ENCODE measurements at regions not wholly inside any gene's neighbourhood (a gene's known extent, or its start where the extent isn't known, plus 50 kb on each side); places are given as distances from the start of the nearest gene placed in this dataset.

DNA sequence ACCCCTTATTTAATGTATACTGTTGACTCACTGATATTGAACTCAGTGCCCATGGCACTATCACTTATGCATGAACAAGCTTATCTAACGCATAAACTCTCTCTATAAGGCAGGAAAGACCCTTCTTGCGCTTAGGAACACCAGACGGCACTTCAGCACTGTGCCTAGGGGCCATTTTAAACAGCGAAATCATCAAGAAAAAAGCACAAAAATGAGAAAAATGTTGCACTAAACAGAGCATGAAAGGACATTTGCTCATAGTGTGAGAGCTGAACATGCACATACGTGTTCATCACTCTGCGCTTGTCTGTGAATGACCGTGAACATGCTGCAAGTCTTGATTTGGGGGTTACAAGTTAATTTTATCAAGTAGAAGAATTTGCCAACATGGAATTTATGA is 109.6 kb downstream of the WDR11 start:
- Mint-ChIP-seq H3K27ac (no peak overlapping the region), H3K9me3 (ENCODE audit: low read depth) (no peaks in the 10 kb centered on the region), H3K4me3 (no peak overlapping the region), H3K36me3 (no peaks in the 10 kb centered on the region), H3K27me3 (peaks cover 9% of the 10 kb centered on the region), H3K4me1 (ENCODE audit: low read depth) (no peaks in the 10 kb centered on the region)

DNA sequence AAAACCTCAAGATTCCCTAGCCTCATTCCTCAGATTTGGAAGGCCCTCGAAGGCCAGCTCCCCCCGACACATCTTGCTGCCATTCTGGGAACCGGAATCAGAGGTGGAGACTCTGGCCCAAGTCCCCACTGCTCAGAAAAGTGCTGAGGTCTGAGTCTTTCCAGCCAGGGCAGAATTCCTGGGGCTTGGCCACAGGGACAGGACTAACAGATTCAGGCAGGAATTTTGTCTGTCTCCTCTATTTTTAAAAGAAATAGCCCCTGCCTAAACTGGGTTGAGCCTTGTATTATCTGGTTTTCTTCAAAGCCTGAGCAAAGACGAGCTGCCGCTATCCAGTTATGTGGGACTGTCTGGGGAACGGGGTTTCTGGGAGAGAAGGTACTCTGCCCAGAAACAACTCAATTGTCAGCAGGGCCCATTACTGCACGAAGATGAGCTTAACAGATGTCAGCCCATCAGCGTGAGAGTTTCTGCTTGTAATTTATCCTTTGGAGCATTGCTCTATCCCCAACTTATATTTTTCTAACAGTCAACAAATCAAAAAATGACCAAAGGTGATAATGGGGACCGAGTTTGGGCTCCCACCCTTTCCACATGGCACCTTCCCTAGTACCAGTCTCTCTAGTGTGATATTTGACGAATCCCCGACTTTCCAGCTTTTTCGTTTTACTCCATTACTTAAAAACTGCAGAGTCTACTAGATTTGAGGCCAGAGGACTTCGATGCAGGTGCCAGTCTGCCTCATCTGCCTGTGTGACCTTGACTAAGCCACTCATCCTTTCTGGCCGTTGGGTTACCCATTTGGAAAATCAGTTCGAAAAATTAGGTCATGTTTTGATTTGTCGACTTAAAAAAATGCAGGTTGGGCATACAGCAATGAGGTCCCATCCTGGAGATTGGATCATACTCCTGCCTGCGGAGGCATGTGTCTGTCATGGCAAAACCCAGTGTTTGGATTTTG is 110.9 kb downstream of the WDR11 start:
- Mint-ChIP-seq H3K4me1 (ENCODE audit: low read depth) (no peaks in the 10 kb centered on the region), H3K36me3 (no peaks in the 10 kb centered on the region), H3K27ac (no peak overlapping the region), H3K4me3 (no peak overlapping the region), H3K9me3 (ENCODE audit: low read depth) (no peaks in the 10 kb centered on the region), H3K27me3 (peaks cover 7% of the 10 kb centered on the region)

DNA sequence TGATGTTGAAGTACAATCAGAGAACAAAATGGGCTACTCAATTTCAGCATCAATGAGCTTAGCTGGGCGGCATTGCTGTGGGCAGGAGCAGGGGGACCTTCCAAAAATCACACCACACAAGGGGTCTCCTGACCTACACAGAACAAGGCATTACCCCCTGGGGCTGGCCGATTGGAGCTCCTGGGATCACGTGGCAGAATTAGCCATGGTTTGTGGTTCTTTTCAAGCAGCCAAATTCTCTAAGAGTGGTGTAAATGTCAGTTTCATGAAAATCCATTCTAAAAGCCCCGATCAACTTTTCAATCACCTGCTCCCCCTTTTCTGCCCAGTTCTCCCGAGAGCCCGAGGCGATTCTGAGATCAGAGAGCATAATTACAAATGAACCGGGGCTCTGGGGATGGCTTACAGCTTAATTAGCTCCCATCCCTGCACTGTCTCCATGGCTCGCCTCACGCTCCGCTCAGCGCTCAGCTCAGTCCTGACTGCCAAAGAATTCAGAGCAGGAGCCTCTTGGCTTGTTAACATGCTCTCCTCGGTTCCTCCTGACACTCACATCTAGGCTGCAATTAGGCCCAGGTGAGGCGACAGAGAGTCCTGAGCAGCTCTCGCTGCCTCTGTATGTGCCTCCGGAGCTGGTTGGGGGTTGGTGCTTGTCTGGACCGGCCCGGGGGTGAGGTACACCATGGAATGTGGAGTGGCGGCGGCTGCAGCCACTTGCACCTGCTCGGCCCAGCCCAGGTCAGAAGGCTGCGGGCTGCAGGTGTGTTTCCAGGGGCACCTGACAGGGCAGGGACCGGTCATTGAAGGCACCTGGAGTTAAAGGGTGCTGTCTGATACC is 111.8 kb downstream of the WDR11 start:
- Mint-ChIP-seq H3K27ac (no peak overlapping the region), H3K36me3 (no peaks in the 10 kb centered on the region), H3K27me3 (peaks cover 8% of the 10 kb centered on the region), H3K4me1 (ENCODE audit: low read depth) (no peaks in the 10 kb centered on the region), H3K4me3 (no peak overlapping the region), H3K9me3 (ENCODE audit: low read depth) (no peaks in the 10 kb centered on the region)

DNA sequence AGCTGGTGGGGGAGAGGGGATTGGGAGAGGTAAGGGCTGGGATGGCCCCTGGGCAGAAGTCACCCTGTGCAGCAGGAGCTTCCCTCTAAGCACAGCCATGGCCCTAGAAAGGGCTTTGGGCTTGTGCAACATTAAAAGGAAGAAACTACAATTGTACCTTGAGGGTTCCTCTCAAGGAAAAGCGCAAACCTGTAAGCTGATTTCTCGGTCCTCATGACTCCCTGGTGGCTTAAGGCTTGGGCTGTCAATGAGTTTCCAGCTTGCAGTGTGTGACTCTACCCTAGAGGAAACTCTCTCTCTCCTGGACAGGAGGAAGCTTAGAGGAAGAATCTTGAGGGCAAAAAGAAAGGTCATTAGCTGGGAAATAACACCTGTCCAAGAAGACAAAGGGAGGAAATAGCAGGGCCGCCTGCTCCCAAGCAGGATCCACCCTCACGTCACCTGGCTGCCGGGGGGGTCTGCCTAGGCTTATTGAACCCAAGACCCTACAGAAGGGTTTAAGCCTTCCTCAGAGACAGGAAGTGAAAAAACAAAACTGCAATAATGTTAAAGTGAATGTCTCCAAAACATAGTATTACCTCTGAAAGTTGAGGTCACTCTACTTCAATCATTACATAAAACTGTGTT is 112.5 kb downstream of the WDR11 start:
- peaks cover 10% of the 10 kb centered on the region for H3K27me3 Mint-ChIP-seq
- H3K4me1 Mint-ChIP-seq (ENCODE audit: low read depth): no peaks in the 10 kb centered on the region
- no peaks in the 10 kb centered on the region for H3K36me3 Mint-ChIP-seq
- no peak overlapping the region for H3K27ac Mint-ChIP-seq
- H3K9me3 Mint-ChIP-seq (ENCODE audit: low read depth): no peaks in the 10 kb centered on the region
- no peak overlapping the region for H3K4me3 Mint-ChIP-seq

DNA sequence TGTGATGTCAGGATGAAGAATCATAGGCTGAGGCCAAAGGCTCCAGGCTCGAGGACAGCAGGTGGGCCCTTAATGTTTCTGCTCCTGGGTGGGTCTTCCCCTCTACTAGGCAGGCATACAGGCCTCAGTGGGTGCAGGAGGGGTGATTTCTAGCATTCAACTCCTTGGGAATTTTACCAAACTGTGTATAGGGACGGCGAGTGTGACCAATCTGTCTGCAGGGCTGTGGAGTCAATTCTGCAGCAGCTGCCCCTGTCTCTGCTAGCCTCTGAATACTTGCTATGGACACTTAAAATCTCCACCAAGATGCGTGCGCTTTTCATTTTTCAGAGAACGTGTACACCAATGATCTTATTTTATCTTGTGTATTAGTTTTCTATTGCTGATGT is 115.5 kb downstream of the WDR11 start:
- H3K27ac Mint-ChIP-seq: no peak overlapping the region
- no peaks in the 10 kb centered on the region for H3K36me3 Mint-ChIP-seq
- no peaks in the 10 kb centered on the region for H3K9me3 Mint-ChIP-seq (ENCODE audit: low read depth)
- peaks cover 8% of the 10 kb centered on the region for H3K27me3 Mint-ChIP-seq
- H3K4me3 Mint-ChIP-seq: no peak overlapping the region
- H3K4me1 Mint-ChIP-seq (ENCODE audit: low read depth): no peaks in the 10 kb centered on the region

DNA sequence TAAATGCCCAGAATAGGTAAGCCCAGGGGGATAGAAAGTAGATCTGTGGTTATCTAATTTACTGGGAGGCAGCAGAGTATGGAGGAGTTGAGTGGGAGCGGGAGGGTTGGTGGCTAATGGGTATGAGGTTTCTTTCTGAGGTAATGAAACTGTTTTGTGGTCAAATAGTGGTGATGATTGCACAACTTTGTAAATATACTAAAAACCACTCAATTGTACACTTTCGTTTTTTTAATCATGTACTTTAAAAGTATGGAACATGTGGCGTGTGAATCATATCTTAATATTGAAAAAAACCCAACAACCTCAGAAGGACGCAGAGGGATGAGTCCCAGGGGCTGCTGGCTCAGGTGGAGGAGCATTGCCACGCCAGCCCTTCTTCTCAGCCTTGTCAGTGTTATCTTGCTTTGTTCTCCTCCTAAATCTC is 118.1 kb downstream of the WDR11 start:
- no peaks in the 10 kb centered on the region for H3K36me3 Mint-ChIP-seq
- no peak overlapping the region for H3K4me3 Mint-ChIP-seq
- peaks cover 11% of the 10 kb centered on the region for H3K27me3 Mint-ChIP-seq
- no peaks in the 10 kb centered on the region for H3K9me3 Mint-ChIP-seq (ENCODE audit: low read depth)
- H3K27ac Mint-ChIP-seq: no peak overlapping the region
- no peaks in the 10 kb centered on the region for H3K4me1 Mint-ChIP-seq (ENCODE audit: low read depth)

DNA sequence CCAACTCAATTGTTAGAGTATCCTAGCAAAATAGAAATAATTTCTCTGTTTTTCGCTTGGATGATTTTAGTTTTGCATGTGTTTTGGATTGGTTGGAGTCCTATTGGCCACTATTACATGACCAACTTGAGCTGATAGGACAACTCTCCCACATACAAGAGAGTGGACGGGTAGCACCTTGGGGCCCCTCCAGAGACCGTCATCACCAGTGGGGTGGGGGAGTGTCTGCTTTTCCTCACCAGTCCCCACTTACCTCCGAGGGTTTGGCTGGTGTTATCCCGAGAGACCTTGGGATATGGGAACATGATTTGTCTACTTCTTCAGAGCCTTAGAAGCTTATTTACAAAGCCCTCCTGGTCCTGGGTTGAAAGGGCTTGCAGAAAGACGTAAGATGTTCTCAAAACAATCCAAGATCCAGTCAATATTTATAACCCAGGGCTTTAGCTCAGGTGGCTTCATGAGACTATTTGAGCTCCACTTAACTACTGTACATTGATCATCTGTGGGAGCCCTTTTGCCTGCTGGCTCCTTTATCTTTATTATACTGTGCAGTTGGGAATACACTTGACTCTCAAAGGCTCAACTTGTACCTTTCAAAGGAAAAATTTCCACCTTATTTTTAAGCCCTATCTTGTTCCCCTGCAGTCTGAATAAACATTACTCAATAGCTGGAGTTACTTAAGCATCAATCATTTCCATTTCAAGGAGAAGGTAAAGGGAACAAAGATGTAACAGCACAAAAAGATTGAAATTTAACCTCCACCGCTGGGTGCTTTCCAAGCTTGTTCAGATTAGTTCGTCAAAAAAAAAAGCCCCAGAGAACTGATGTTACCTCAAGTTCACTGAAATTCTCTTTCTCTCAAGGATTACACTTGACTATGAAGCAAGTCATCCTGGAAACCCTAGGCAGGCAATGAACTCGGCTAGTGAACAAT is 119.7 kb downstream of the WDR11 start:
- Mint-ChIP-seq H3K9me3 (ENCODE audit: low read depth) (peaks cover 5% of the 10 kb centered on the region), H3K4me1 (ENCODE audit: low read depth) (no peaks in the 10 kb centered on the region), H3K36me3 (no peaks in the 10 kb centered on the region), H3K27me3 (peaks cover 19% of the 10 kb centered on the region), H3K27ac (no peak overlapping the region), H3K4me3 (no peak overlapping the region)

DNA sequence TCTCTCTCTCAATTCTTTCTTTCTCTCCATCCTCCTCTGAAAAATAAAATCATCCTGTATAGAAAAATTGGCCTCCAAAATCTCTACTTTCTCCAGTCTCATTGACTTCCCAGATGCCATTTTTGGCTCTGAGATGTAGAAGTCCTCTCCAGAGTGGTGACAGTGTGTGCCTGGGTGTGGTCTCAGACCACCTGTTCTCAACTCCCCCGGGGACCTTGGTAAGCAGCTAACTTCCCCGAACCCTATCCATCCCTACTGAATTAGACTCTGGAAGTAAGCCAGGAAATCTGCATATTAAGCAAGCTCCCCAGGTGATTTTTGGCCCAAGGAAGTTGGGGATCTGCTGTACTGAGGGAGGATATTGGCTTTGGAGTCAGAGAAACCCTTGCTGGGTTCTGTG is 120.5 kb downstream of the WDR11 start:
- Mint-ChIP-seq H3K4me3 (no peak overlapping the region), H3K27ac (no peak overlapping the region)

DNA sequence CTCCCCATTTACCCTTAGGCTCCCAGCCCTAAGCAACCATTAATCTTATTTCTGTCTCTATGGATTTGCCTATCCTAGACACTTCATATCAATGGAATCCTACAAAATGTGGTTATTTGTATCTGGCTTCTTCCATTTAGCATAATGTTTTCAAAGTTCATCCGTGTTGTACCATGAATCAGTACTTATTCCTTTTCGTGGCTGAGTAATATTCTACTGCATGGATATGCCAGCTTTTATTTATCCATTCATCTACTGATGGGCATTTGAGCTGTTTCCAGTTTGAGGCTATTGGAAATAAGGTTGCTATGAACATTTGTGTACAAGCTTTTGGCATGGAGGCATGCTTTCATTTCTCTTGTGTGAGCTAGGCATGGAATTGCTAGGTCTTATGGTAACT is 121.1 kb downstream of the WDR11 start:
- no peak overlapping the region for H3K4me3 Mint-ChIP-seq
- H3K9me3 Mint-ChIP-seq (ENCODE audit: low read depth): peaks cover 5% of the 10 kb centered on the region
- peaks cover 27% of the 10 kb centered on the region for H3K27me3 Mint-ChIP-seq
- H3K36me3 Mint-ChIP-seq: no peaks in the 10 kb centered on the region
- H3K4me1 Mint-ChIP-seq (ENCODE audit: low read depth): no peaks in the 10 kb centered on the region
- H3K27ac Mint-ChIP-seq: no peak overlapping the region

More for the DNA sequence above, 120.5 kb downstream of the WDR11 start:
- Mint-ChIP-seq H3K27me3 (peaks cover 25% of the 10 kb centered on the region), H3K36me3 (no peaks in the 10 kb centered on the region), H3K4me1 (ENCODE audit: low read depth) (no peaks in the 10 kb centered on the region), H3K9me3 (ENCODE audit: low read depth) (peaks cover 5% of the 10 kb centered on the region)

DNA sequence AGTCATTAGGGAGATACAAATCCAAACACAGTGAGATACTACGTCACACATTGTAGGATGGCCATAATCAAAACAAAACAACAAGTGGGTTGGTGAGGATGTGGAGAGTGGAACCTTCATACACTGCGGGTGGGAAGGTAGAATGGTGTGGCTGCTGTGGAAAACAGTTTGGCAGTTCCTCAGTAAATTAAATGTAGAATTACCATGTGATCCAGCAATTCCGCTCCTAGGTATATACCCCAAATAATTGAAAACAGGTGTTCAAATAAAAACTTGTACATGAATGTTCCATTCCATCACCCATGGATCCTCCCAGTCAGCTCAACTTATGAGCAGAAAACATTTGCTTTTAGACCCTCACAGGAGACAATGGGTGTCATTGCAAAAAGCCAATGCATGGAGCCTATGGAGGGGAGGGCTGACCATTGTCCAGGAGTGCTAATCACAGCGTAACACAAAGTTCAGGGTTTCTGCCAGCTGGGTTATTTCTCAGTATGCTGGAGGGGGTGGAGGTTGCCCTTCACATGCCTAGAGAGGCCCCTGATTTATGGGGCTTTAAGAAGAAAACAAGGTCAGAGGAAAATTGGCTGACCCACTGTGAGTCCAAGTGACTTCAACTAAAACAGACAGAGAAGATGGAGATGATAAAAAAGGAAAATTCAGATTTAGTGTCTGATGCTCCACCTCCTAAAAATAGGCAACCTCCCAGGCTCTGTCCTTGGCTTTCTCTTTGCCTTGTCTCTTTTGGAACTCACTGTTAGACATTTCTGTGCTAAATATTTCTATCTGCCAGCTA is 124.1 kb downstream of the WDR11 start:
- H3K36me3 Mint-ChIP-seq: no peaks in the 10 kb centered on the region
- H3K9me3 Mint-ChIP-seq (ENCODE audit: low read depth): peaks cover 5% of the 10 kb centered on the region
- no peak overlapping the region for H3K4me3 Mint-ChIP-seq
- H3K27me3 Mint-ChIP-seq: peaks cover 32% of the 10 kb centered on the region
- H3K4me1 Mint-ChIP-seq (ENCODE audit: low read depth): peaks cover 4% of the 10 kb centered on the region
- H3K27ac Mint-ChIP-seq: no peak overlapping the region

DNA sequence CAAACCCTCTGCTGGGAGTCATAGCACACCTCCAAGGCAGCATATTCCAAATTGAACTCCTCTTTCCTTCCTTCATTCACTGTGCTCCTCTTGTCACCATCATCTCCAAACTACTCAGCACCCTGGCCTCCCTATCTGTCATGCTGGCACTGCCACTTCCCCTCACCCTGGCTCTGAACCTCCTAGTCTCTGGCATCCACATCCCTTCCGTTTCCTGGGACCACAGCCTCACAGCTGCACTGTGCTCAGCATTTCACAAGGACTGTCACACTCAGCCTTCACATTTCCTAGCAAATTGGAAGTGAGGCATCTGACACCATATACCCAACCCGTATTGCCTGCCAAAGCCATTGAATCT is 124.7 kb downstream of the WDR11 start:
- H3K4me1 Mint-ChIP-seq (ENCODE audit: low read depth): peaks cover 4% of the 10 kb centered on the region
- H3K36me3 Mint-ChIP-seq: no peaks in the 10 kb centered on the region
- H3K9me3 Mint-ChIP-seq (ENCODE audit: low read depth): peaks cover 5% of the 10 kb centered on the region
- H3K4me3 Mint-ChIP-seq: no peak overlapping the region
- peaks cover 31% of the 10 kb centered on the region for H3K27me3 Mint-ChIP-seq
- no peak overlapping the region for H3K27ac Mint-ChIP-seq

DNA sequence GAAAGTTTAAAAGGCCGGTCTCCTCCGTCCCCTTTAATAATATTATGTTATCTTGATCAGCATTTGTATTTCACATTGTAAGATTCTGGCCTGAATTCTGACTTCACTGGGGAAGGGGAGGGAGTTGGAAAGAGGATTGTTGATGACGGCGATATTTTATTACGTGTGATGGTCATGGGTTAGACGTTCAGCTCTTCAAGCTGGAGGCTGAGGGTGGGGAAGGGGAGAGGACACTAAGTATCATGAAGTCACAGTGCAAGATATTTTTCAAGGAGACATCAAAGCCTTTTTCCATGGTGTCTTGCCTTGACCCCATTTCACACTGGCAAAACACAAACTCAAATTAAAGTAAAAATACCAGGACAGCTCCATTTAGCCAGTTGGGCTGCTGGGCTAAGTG is 126.7 kb downstream of the WDR11 start:
- H3K9me3 Mint-ChIP-seq (ENCODE audit: low read depth): peaks cover 5% of the 10 kb centered on the region
- peaks cover 4% of the 10 kb centered on the region for H3K4me1 Mint-ChIP-seq (ENCODE audit: low read depth)
- no peak overlapping the region for H3K27ac Mint-ChIP-seq
- H3K27me3 Mint-ChIP-seq: peaks cover 38% of the 10 kb centered on the region
- no peak overlapping the region for H3K4me3 Mint-ChIP-seq
- H3K36me3 Mint-ChIP-seq: no peaks in the 10 kb centered on the region

DNA sequence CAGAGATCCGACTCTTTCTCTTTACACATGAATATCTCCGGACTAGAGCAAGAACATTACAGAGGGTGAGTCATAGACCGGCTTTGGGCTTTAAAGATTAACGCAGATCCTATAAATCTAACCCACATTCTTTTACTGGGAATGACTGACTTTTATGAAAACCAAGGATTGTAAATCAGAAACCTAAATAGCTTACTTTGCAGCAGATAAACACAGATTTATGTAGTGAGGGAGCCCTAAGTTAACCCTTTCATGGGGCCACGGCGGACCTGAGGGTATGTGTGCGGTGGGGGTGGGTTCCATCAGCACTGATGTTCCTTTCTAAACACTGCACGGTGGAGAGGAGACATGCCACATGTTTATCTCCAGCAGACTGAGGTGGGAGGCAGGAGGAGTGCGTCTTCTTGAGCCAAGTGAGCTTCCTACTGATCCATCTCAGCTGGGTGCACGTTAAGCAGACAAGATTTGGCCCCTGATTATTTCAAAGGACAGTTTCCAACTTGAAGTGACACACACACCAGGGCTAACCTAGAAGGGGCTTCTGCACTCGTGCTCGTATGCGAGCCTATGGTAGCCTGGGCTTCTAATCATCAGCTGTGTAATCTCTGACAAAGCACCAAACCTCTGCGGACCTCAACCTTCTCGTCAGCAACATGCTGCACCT is 127.6 kb downstream of the WDR11 start:
- no peak overlapping the region for H3K27ac Mint-ChIP-seq
- peaks cover 4% of the 10 kb centered on the region for H3K4me1 Mint-ChIP-seq (ENCODE audit: low read depth)
- H3K27me3 Mint-ChIP-seq: peaks cover 38% of the 10 kb centered on the region
- H3K36me3 Mint-ChIP-seq: no peaks in the 10 kb centered on the region
- H3K9me3 Mint-ChIP-seq (ENCODE audit: low read depth): peaks cover 5% of the 10 kb centered on the region
- no peak overlapping the region for H3K4me3 Mint-ChIP-seq
